ENCODE measurements at regions not wholly inside any gene's neighbourhood (a gene's known extent, or its start where the extent isn't known, plus 50 kb on each side); places are given as distances from the start of the nearest gene placed in this dataset.

DNA sequence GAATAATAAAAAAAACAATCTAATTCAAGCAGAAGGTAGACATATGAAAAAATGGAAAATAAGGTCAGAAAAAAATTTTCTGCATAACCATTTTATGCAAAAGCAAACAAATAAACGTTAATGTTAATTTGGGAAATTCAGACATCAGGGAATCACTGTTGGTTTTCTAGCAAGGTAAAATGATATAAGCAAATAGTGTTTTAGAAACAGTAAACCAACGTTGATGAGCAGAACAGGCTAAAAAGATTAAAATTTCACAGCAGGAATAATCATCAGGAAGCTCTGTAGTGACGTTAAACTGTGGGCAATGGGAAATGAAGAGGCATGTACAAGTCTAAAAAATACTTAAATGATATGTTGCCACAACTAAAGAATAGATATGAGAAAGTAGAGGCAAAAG, 54.5 kb upstream of the HMGCLL1 start:
- no peaks in the 10 kb centered on the region for H3K27me3 ChIP-seq
- no peak overlapping the region for H3K4me3 ChIP-seq
- H3K4me1 ChIP-seq: no peaks in the 10 kb centered on the region
- no peak overlapping the region for H3K27ac ChIP-seq
- no peaks in the 10 kb centered on the region for H3K9me3 ChIP-seq
- TF ChIP-seq CTCF (IDR thresholded peaks at IDR 0.05) (no peak), POLR2A (IDR thresholded peaks at IDR 0.05) (no peak)
- WGBS, 2 donors: 81 to 86% methylated on average over 3 of the region's 3 CpGs
- DNase-seq: no peak
- no peaks in the 10 kb centered on the region for H3K36me3 ChIP-seq (ENCODE audit: low read depth, missing control alignments)
- intact Hi-C loops (cut with DNase I; ENCODE audit: low total_unique reads): no loop called here

DNA sequence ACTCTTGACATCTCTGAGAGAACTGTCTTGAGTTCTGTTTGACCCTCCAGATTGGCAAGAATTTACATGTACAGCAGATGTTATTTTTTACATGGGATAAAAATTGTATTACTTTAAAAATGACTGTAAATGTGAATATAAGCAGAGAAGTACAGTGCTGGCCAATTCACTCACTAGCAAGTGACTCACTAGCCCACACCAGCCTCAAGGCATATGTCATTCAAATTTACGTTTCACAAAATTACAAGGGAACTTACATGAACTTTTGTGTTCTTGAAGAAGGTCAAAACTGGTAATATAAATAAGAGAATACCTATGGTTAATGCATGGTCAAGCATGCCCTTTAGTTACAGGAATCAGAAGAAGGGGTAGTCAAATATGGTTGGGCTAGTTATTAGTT, 54.0 kb upstream of the HMGCLL1 start:
- no peak for DNase-seq
- H3K4me3 ChIP-seq: no peak overlapping the region
- no peaks in the 10 kb centered on the region for H3K36me3 ChIP-seq (ENCODE audit: low read depth, missing control alignments)
- H3K27ac ChIP-seq: no peak overlapping the region
- WGBS, 2 donors: 92 to 93% methylated on average over 1 of the region's 1 CpG
- no peaks in the 10 kb centered on the region for H3K4me1 ChIP-seq
- intact Hi-C loops (cut with DNase I; ENCODE audit: low total_unique reads): no loop called here
- no peaks in the 10 kb centered on the region for H3K27me3 ChIP-seq
- no peaks in the 10 kb centered on the region for H3K9me3 ChIP-seq
- no peak for TF ChIP-seq CTCF (IDR thresholded peaks at IDR 0.05)
- no peak for TF ChIP-seq POLR2A (IDR thresholded peaks at IDR 0.05)
